AG04449 (cell line): ENCODE measurements at regions not wholly inside any gene's neighbourhood (a gene's known extent, or its start where the extent isn't known, plus 50 kb on each side); places are given as distances from the start of the nearest gene placed in this dataset.

Experiments
- CTCF ChIA-PET: fragments of 350-600 bp; formaldehyde crosslinking; extraction: SDS; loops from one replicate; lab custom pipeline; 2021; ENCODE audit warnings: antibody characterized with exemption; lab: Yijun Ruan, JAX
- POLR2A ChIA-PET: fragments of 400-600, 350-600 bp; formaldehyde crosslinking; extraction: SDS; loops from one replicate; lab custom pipeline; 2020; ENCODE audit warnings: antibody characterized with exemption, inconsistent platforms; lab: Yijun Ruan, JAX
- DNase-seq: peaks from one replicate; pipeline ENCODE4 v3.0.0-alpha.2; 2010; ENCODE audit warnings: low read depth, low spot score
- H3K4me3 ChIP-seq: 2 replicates; pipeline ENCODE4 v1.5.1; 2011; ENCODE audit warnings: low read depth, mild to moderate bottlenecking, control low read depth, low read length
- CTCF ChIP-seq: IDR thresholded peaks from one replicate; pipeline ENCODE4 v1.5.1; 2011; ENCODE audit warnings: mild to moderate bottlenecking, moderate library complexity, low read length, control low read depth, inconsistent platforms; ENCODE audit not compliant: insufficient read depth; ENCODE audit errors: missing control alignments

GRCh38 chr20:24149175-24149574 is 160.6 kb upstream of the GGTLC1 start:
- POLR2A ChIA-PET = no interaction called here
- no peak for DNase-seq
- no peak overlapping the region for H3K4me3 ChIP-seq
- no peak for TF ChIP-seq CTCF
- CTCF ChIA-PET = interaction anchor here (9.7 kb wide), 1 partner anchor 12 kb away, joined by 66 read pairs; no protein-coding TSS in a partner anchor

DNA sequence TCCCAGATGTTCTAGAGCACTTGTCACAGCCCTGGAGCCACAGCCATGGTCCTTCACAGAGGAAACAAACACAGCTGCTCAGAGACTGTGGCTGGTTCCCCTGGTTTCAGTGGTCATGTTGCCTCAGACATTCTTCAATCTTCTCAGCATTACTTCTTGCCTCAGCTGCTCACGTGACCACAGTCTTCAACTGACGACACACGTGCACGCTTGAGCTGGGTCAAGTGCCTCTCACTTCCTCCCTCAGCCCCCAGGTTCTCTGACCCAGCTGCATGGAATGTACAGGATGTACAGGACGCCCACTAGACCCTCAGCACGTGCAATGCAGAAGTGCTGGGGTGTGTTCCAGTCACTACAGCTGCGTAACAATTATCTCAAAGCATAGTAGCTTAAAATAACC is 159.8 kb upstream of the GGTLC1 start:
- H3K4me3 ChIP-seq = no peak overlapping the region
- ChIA-PET CTCF (interaction anchor here (9.7 kb wide), 1 partner anchor 13 kb away, joined by 66 read pairs; no protein-coding TSS in a partner anchor), POLR2A (no interaction called here)
- TF ChIP-seq CTCF = no peak
- no peak for DNase-seq

DNA sequence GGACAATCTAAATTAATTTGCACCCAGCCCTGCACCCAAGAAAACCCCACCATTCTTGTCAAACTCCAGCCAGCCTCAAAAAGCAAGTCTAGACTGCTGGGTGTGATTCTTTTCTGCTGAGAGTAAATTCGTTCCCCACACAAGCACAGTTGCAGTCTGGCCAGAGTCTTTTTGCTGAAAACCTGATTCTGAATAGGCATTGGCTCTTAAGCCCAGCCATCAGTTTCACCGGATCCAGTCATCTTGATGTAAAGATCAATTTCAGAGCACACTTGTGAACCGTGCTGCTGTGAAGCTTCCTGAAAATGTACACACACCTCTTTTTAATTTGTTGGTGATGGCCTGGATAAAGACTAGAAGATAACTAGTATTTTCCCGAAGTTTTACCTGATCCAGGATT is 159.4 kb upstream of the GGTLC1 start:
- no peak overlapping the region for H3K4me3 ChIP-seq
- ChIA-PET CTCF (interaction anchor here (9.7 kb wide), 1 partner anchor 13 kb away, joined by 66 read pairs; no protein-coding TSS in a partner anchor), POLR2A (no interaction called here)
- no peak for TF ChIP-seq CTCF
- no peak for DNase-seq

DNA sequence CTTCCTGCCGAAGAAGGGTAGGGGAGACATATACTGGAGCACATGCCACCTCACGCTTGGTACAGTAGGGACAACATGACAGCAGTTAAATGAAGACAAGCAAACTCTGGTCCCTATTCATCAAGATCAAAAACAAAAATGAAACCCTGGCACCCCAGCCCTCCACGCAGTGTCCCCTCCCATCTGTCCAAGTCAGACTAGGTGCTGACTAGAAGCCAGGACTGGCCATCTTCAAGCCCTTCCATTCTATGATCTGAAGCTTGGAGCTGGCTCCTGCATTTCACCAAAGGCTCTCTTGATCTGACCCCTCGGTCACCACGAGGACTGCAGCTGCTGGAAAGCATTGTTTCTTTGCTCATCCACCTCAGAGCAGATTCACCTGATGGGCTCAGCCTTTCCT is 158.9 kb upstream of the GGTLC1 start:
- POLR2A ChIA-PET = no interaction called here

GRCh38 chr20:24146231-24146634 is 157.7 kb upstream of the GGTLC1 start:
- CTCF ChIA-PET = interaction anchor here (9.7 kb wide), 1 partner anchor 15 kb away, joined by 66 read pairs; no protein-coding TSS in a partner anchor
- POLR2A ChIA-PET = no interaction called here
- no peak overlapping the region for H3K4me3 ChIP-seq
- DNase-seq = no peak
- no peak for TF ChIP-seq CTCF

More for the DNA sequence above, 158.9 kb upstream of the GGTLC1 start:
- no peak overlapping the region for H3K4me3 ChIP-seq
- no peak for DNase-seq
- no peak for TF ChIP-seq CTCF
- CTCF ChIA-PET = interaction anchor here (9.7 kb wide), 1 partner anchor 14 kb away, joined by 66 read pairs; no protein-coding TSS in a partner anchor

DNA sequence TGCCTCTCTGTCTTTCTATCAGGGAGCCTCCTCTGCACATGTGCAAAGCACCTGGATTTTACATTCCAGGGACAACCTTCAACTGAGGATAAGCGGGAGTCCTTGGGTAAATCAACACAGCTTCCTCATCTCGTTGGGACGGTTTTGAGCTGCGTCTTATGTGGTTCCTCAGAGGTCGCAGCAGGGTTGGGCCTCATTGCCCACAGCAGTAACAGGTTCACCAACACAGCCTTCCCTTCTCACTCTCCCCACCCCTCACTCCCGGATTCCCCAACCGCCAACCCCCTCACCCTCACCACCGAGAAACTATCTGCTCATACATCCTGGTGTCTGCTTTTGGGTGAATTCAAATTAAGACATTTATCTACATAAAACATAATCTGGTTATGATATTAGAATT is 155.8 kb upstream of the GGTLC1 start:
- DNase-seq = no peak
- no peak for TF ChIP-seq CTCF
- ChIA-PET CTCF (interaction anchor here (9.7 kb wide), 1 partner anchor 17 kb away, joined by 66 read pairs; no protein-coding TSS in a partner anchor), POLR2A (no interaction called here)
- H3K4me3 ChIP-seq = no peak overlapping the region
